Jurkat, Clone E6-1 (cell line): ENCODE measurements at regions not wholly inside any gene's neighbourhood (a gene's known extent, or its start where the extent isn't known, plus 50 kb on each side); places are given as distances from the start of the nearest gene placed in this dataset.
"Not testable (repeated sequence)": the region's sequence is repeated elsewhere in the genome, so short reads cannot be mapped to it uniquely, and the experiment has no call there.

ENCODE experiments used
- DNase-seq: peaks from one replicate; pipeline ENCODE4 v3.0.0-alpha.2; 2011; ENCODE audit warnings: low read depth, low spot score
- H3K4me3 ChIP-seq: 2 replicates; pipeline ENCODE4 v1.5.1; 2011; ENCODE audit warnings: mild to moderate bottlenecking, low read length, control low read depth, moderate library complexity

GRCh38 chr1:120607882-120608281 is 115.9 kb upstream of the NBPF26 start:
- not testable (repeated sequence) for DNase-seq

GRCh38 chr1:120608314-120609014 is 115.3 kb upstream of the NBPF26 start:
- H3K4me3 ChIP-seq, DNase-seq: not testable (repeated sequence)

More at GRCh38 chr1:120607882-120608281, 115.9 kb upstream of the NBPF26 start:
- not testable (repeated sequence) for H3K4me3 ChIP-seq

- not testable (repeated sequence) for DNase-seq, H3K4me3 ChIP-seq
These were observed 114.7 kb upstream of the NBPF26 start for GRCh38 chr1:120609015-120609573.

- not testable (repeated sequence) for H3K4me3 ChIP-seq, DNase-seq
These were observed 113.9 kb upstream of the NBPF26 start for GRCh38 chr1:120609834-120610233.

GRCh38 chr1:120614931-120615639 is 108.7 kb upstream of the NBPF26 start:
- not testable (repeated sequence) for DNase-seq, H3K4me3 ChIP-seq

GRCh38 chr1:120617493-120617892 is 106.3 kb upstream of the NBPF26 start:
- DNase-seq, H3K4me3 ChIP-seq: not testable (repeated sequence)

- H3K4me3 ChIP-seq, DNase-seq: not testable (repeated sequence)
These were observed 103.7 kb upstream of the NBPF26 start for GRCh38 chr1:120619867-120620692.

GRCh38 chr1:120620693-120620969 is 103.1 kb upstream of the NBPF26 start:
- H3K4me3 ChIP-seq, DNase-seq: not testable (repeated sequence)

- H3K4me3 ChIP-seq, DNase-seq: not testable (repeated sequence)
These were observed 102.5 kb upstream of the NBPF26 start for GRCh38 chr1:120621278-120621677.

- not testable (repeated sequence) for H3K4me3 ChIP-seq, DNase-seq
These were observed 100.2 kb upstream of the NBPF26 start for GRCh38 chr1:120623539-120623938.

GRCh38 chr1:120624565-120625064 is 99.1 kb upstream of the NBPF26 start:
- DNase-seq, H3K4me3 ChIP-seq: not testable (repeated sequence)

GRCh38 chr1:120629832-120630455 is 93.8 kb upstream of the NBPF26 start:
- DNase-seq, H3K4me3 ChIP-seq: not testable (repeated sequence)

GRCh38 chr1:120634816-120635806 is 88.6 kb upstream of the NBPF26 start:
- not testable (repeated sequence) for DNase-seq, H3K4me3 ChIP-seq

GRCh38 chr1:120640261-120641013 is 83.3 kb upstream of the NBPF26 start:
- not testable (repeated sequence) for DNase-seq

GRCh38 chr1:120641014-120641302 is 82.8 kb upstream of the NBPF26 start:
- not testable (repeated sequence) for H3K4me3 ChIP-seq, DNase-seq

More at GRCh38 chr1:120640261-120641013, 83.3 kb upstream of the NBPF26 start:
- H3K4me3 ChIP-seq = not testable (repeated sequence)

GRCh38 chr1:120647182-120647581 is 76.6 kb upstream of the NBPF26 start:
- not testable (repeated sequence) for DNase-seq, H3K4me3 ChIP-seq

- DNase-seq = not testable (repeated sequence)
These were observed 74.7 kb upstream of the NBPF26 start for GRCh38 chr1:120648915-120649623.

More at GRCh38 chr1:120648915-120649623, 74.7 kb upstream of the NBPF26 start:
- not testable (repeated sequence) for H3K4me3 ChIP-seq
